MCF 10A (cell line): ENCODE measurements at regions not wholly inside any gene's neighbourhood (a gene's known extent, or its start where the extent isn't known, plus 50 kb on each side); places are given as distances from the start of the nearest gene placed in this dataset.

Experiments used
- BruUV-seq: library from RNA; stranded (reverse); fragments of 400-500 nt; replicated peaks from 2 replicates; lab custom pipeline; 2021; lab: Mats Ljungman, UMichigan
- CTCF ChIA-PET: fragments of 300-600 bp; sonication (Branson Sonifier 250); formaldehyde crosslinking; extraction: SDS; loops from one replicate; lab custom pipeline; 2021; ENCODE audit warnings: antibody characterized with exemption, inconsistent platforms; lab: Yijun Ruan, JAX
- POLR2A ChIA-PET: fragments of 300-600, 350-650 bp; sonication (Branson Sonifier 250); formaldehyde crosslinking; extraction: SDS; loops from one replicate; lab custom pipeline; 2020; ENCODE audit warnings: antibody characterized with exemption, inconsistent platforms; lab: Yijun Ruan, JAX
- DNase-seq: peaks from one replicate; pipeline ENCODE4 v3.0.0-alpha.2; 2018; ENCODE audit not compliant: unreplicated experiment
- H3K27ac Mint-ChIP-seq: one replicate; pipeline ENCODE4 v1.8.0; 2022; ENCODE audit warnings: mild to moderate bottlenecking, low read depth, mixed read lengths; ENCODE audit not compliant: unreplicated experiment
- H3K27me3 Mint-ChIP-seq: one replicate; pipeline ENCODE4 v1.8.0; 2022; ENCODE audit warnings: mixed read lengths; ENCODE audit not compliant: insufficient read depth, unreplicated experiment
- H3K36me3 Mint-ChIP-seq: one replicate; pipeline ENCODE4 v1.8.0; 2022; ENCODE audit warnings: mild to moderate bottlenecking, moderate library complexity, mixed read lengths; ENCODE audit not compliant: insufficient read depth, unreplicated experiment
- H3K4me1 Mint-ChIP-seq: one replicate; pipeline ENCODE4 v1.8.0; 2022; ENCODE audit warnings: mixed read lengths; ENCODE audit not compliant: insufficient read depth, unreplicated experiment
- H3K4me3 Mint-ChIP-seq: one replicate; pipeline ENCODE4 v1.8.0; 2022; ENCODE audit warnings: mild to moderate bottlenecking, moderate library complexity, mixed read lengths; ENCODE audit not compliant: unreplicated experiment
- H3K9me3 Mint-ChIP-seq: one replicate; pipeline ENCODE4 v1.8.0; 2022; ENCODE audit warnings: mixed read lengths; ENCODE audit not compliant: unreplicated experiment
- intact Hi-C: fragments of 100-400 bp; cut with micrococcal nuclease; formaldehyde crosslinking; loops from 2 replicates; pipeline ENCODE4 v1.14.1; 2022
- TF ChIP-seq, protein P1 (sequence below): fragments of 200-600 bp; IDR thresholded peaks from one replicate; pipeline ENCODE4 v1.8.0; 2022; ENCODE audit warnings: antibody characterized with exemption, mild to moderate bottlenecking; ENCODE audit not compliant: unreplicated experiment

- Mint-ChIP-seq H3K27me3 (no peaks in the 10 kb centered on the region), H3K4me3 (no peak overlapping the region), H3K27ac (no peak overlapping the region), H3K4me1 (no peaks in the 10 kb centered on the region), H3K9me3 (no peaks in the 10 kb centered on the region), H3K36me3 (no peaks in the 10 kb centered on the region)
- intact Hi-C loops: no loop called here
- ChIA-PET POLR2A (no interaction called here), CTCF (no interaction called here)
- no TSS peak for BruUV-seq
- DNase-seq: no peak
- TF ChIP-seq, protein P1, sequence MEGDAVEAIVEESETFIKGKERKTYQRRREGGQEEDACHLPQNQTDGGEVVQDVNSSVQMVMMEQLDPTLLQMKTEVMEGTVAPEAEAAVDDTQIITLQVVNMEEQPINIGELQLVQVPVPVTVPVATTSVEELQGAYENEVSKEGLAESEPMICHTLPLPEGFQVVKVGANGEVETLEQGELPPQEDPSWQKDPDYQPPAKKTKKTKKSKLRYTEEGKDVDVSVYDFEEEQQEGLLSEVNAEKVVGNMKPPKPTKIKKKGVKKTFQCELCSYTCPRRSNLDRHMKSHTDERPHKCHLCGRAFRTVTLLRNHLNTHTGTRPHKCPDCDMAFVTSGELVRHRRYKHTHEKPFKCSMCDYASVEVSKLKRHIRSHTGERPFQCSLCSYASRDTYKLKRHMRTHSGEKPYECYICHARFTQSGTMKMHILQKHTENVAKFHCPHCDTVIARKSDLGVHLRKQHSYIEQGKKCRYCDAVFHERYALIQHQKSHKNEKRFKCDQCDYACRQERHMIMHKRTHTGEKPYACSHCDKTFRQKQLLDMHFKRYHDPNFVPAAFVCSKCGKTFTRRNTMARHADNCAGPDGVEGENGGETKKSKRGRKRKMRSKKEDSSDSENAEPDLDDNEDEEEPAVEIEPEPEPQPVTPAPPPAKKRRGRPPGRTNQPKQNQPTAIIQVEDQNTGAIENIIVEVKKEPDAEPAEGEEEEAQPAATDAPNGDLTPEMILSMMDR: no peak
Measured at GRCh38 chr1:162930976-162931560, 70.1 kb upstream of the CCDC190 start.

- H3K4me1 Mint-ChIP-seq: no peaks in the 10 kb centered on the region
- H3K9me3 Mint-ChIP-seq: no peaks in the 10 kb centered on the region
- H3K27ac Mint-ChIP-seq: no peak overlapping the region
- intact Hi-C loops: no loop called here
- no TSS peak for BruUV-seq
- no peak overlapping the region for H3K4me3 Mint-ChIP-seq
- no peaks in the 10 kb centered on the region for H3K36me3 Mint-ChIP-seq
- TF ChIP-seq, protein P1: no peak
- DNase-seq: no peak
- no peaks in the 10 kb centered on the region for H3K27me3 Mint-ChIP-seq
- CTCF ChIA-PET: no interaction called here
- POLR2A ChIA-PET: no interaction called here
Measured at GRCh38 chr1:162930532-162930931, 69.6 kb upstream of the CCDC190 start.

DNA sequence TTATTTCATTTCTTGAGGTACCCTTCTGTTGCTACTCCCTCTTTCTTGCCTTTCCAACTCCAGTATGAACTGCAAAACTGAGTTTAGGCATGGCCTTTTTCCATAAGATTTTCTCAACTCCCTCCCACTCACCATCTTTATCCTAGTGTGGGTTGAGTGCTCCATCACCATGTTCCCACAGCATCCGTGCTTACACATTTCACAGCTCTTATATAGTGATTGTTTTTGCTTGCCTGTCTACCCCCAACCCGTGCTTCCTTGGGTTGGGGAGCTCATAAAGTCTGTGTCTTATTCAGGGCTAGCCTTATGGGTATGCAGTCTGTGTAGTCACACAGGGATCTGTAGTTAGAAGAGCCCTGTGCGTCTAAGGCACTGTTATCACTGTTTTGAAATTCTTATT lies 68.2 kb upstream of the CCDC190 start:
- intact Hi-C loops: no loop called here
- H3K27me3 Mint-ChIP-seq: no peaks in the 10 kb centered on the region
- POLR2A ChIA-PET: no interaction called here
- H3K9me3 Mint-ChIP-seq: no peaks in the 10 kb centered on the region
- TF ChIP-seq, protein P1: no peak
- H3K36me3 Mint-ChIP-seq: no peaks in the 10 kb centered on the region
- no peak overlapping the region for H3K4me3 Mint-ChIP-seq
- CTCF ChIA-PET: interaction anchor here (0.7 to 0.9 kb wide), 2 partner anchors 10 to 195 kb away, joined by 3 read pairs; no protein-coding TSS in a partner anchor
- no peak for DNase-seq
- H3K27ac Mint-ChIP-seq: no peak overlapping the region
- H3K4me1 Mint-ChIP-seq: no peaks in the 10 kb centered on the region
- BruUV-seq: no TSS peak

- H3K4me3 Mint-ChIP-seq: no peak overlapping the region
- intact Hi-C loops: no loop called here
- H3K4me1 Mint-ChIP-seq: no peaks in the 10 kb centered on the region
- POLR2A ChIA-PET: interaction anchor here (0.8 kb wide), 1 partner anchor 467 kb away, joined by 3 read pairs; no protein-coding TSS in a partner anchor
- CTCF ChIA-PET: interaction anchor here (0.7 to 1.4 kb wide), 3 partner anchors 9 to 18 kb away, joined by 3 to 5 read pairs (median 3); no protein-coding TSS in a partner anchor
- no peak overlapping the region for H3K27ac Mint-ChIP-seq
- H3K9me3 Mint-ChIP-seq: no peaks in the 10 kb centered on the region
- TF ChIP-seq, protein P1: no peak
- H3K27me3 Mint-ChIP-seq: no peaks in the 10 kb centered on the region
- no TSS peak for BruUV-seq
- DNase-seq: no peak
- no peaks in the 10 kb centered on the region for H3K36me3 Mint-ChIP-seq
Measured at GRCh38 chr1:162928141-162928540, 67.2 kb upstream of the CCDC190 start.
